ENCODE measurements at regions not wholly inside any gene's neighbourhood (a gene's known extent, or its start where the extent isn't known, plus 50 kb on each side); places are given as distances from the start of the nearest gene placed in this dataset.

- TF ChIP-seq CTCF (IDR thresholded peaks at IDR 0.05) (no peak), SIN3A (IDR thresholded peaks at IDR 0.05; ENCODE audit: borderline replicate concordance, low read depth, low read length) (no peak), USF2 (IDR thresholded peaks at IDR 0.05; ENCODE audit: borderline replicate concordance, low read depth, low read length) (no peak), RCOR1 (IDR thresholded peaks at IDR 0.05; ENCODE audit: low read length) (no peak), EZH2phosphoT487 (IDR thresholded peaks at IDR 0.05; ENCODE audit: borderline replicate concordance, low read depth) (no peak), POLR2AphosphoS5 (IDR thresholded peaks at IDR 0.05; ENCODE audit: low read depth, low read length) (no peak), TCF12 (IDR thresholded peaks at IDR 0.05) (no peak)
Measured at GRCh38 chr11:26062660-26063059, 269.3 kb upstream of the ANO3 start.

Measured in SK-N-SH (cell line).